ENCODE measurements at regions not wholly inside any gene's neighbourhood (a gene's known extent, or its start where the extent isn't known, plus 50 kb on each side); places are given as distances from the start of the nearest gene placed in this dataset.
"Not testable (repeated sequence)": the region's sequence is repeated elsewhere in the genome, so short reads cannot be mapped to it uniquely, and the experiment has no call there.

DNA sequence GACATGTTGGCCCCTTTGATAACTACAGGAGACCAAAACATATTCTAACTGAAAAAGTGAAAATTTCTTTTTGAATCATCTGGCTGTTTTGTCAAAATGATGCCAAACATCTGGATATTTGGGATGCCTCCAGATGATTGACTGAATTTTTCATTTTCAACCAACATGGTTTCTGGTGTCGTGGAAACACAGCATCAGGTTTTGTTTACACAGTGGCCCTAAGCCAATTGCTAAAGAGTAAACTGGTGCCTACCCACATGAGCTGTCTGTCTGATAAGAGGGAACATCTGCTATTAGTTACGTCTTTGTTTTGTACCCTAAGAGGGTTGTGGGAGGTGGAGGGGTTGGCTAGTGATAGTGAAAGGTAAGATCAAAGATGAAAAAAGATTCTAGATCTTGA, 204.8 kb downstream of the KCNK2 start:
- Mint-ChIP-seq H3K27me3 (no peaks in the 10 kb centered on the region), H3K27ac (no peak overlapping the region), H3K36me3 (no peaks in the 10 kb centered on the region), H3K4me3 (no peak overlapping the region), H3K4me1 (no peaks in the 10 kb centered on the region), H3K9me3 (no peaks in the 10 kb centered on the region)
- CTCF ChIA-PET: no interaction called here
- DNase-seq: no peak

DNA sequence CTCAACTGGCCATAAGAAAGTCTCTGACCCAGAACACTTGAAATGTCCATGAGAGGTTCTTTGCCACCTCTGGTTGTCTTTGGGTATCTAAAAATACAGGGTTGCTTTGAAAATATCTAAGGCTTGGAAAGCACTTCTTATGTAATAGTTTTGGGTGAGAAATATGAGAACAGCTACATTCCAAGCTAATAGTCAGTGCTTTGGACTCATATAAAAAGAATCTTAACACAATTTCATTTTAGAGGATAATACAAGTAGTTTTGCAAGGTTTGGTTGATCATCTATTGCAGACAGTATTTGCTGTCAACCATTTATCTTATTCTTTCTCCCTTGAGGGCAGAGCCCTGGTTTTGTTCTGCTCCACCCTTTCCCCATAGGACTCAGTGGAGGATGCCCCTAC, 207.5 kb downstream of the KCNK2 start:
- H3K4me1 Mint-ChIP-seq: no peaks in the 10 kb centered on the region
- peaks cover 8% of the 10 kb centered on the region for H3K9me3 Mint-ChIP-seq
- H3K27me3 Mint-ChIP-seq: no peaks in the 10 kb centered on the region
- H3K4me3 Mint-ChIP-seq: no peak overlapping the region
- no peak for DNase-seq
- CTCF ChIA-PET: no interaction called here
- no peak overlapping the region for H3K27ac Mint-ChIP-seq
- no peaks in the 10 kb centered on the region for H3K36me3 Mint-ChIP-seq

GRCh38 chr1:215292932-215293331, 210.4 kb downstream of the KCNK2 start:
- no peaks in the 10 kb centered on the region for H3K36me3 Mint-ChIP-seq
- H3K4me3 Mint-ChIP-seq: no peak overlapping the region
- CTCF ChIA-PET: no interaction called here
- no peaks in the 10 kb centered on the region for H3K4me1 Mint-ChIP-seq
- no peaks in the 10 kb centered on the region for H3K27me3 Mint-ChIP-seq
- DNase-seq: no peak
- peaks cover 15% of the 10 kb centered on the region for H3K9me3 Mint-ChIP-seq
- H3K27ac Mint-ChIP-seq: no peak overlapping the region

DNA sequence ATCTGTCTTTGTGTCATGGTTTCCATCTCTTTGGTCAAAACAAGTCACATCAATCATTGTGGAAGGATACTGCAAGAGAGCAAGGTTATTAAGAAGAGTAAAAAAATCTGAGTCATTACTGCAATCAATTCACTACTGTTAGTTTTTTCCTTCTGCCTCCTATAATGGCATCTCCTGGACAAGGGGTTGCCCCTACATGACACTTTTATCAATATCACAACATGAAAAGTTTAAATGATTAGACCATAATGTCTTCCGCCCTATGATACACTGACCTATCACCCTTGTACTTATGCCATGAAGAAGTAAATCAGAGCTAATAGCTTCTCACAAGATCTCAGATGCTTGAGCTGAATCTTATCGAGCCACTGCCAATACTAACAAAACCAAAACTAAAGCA, 223.9 kb downstream of the KCNK2 start:
- CTCF ChIA-PET: no interaction called here
- H3K27ac Mint-ChIP-seq: no peak overlapping the region
- H3K27me3 Mint-ChIP-seq: no peaks in the 10 kb centered on the region
- no peaks in the 10 kb centered on the region for H3K36me3 Mint-ChIP-seq
- no peaks in the 10 kb centered on the region for H3K4me1 Mint-ChIP-seq
- no peak for DNase-seq
- no peak overlapping the region for H3K4me3 Mint-ChIP-seq
- no peaks in the 10 kb centered on the region for H3K9me3 Mint-ChIP-seq

- H3K9me3 Mint-ChIP-seq: peaks cover 6% of the 10 kb centered on the region
- no peak overlapping the region for H3K27ac Mint-ChIP-seq
- H3K27me3 Mint-ChIP-seq: no peaks in the 10 kb centered on the region
- H3K36me3 Mint-ChIP-seq: no peaks in the 10 kb centered on the region
- no peaks in the 10 kb centered on the region for H3K4me1 Mint-ChIP-seq
- H3K4me3 Mint-ChIP-seq: no peak overlapping the region
- CTCF ChIA-PET: no interaction called here
- no peak for DNase-seq
Measured at GRCh38 chr1:215321802-215322201, 239.3 kb downstream of the KCNK2 start.

GRCh38 chr1:215323992-215324391, 241.5 kb downstream of the KCNK2 start:
- H3K27ac Mint-ChIP-seq, H3K4me3 Mint-ChIP-seq, H3K27me3 Mint-ChIP-seq, CTCF ChIA-PET, H3K9me3 Mint-ChIP-seq, DNase-seq, H3K36me3 Mint-ChIP-seq, H3K4me1 Mint-ChIP-seq: not testable (repeated sequence)

DNA sequence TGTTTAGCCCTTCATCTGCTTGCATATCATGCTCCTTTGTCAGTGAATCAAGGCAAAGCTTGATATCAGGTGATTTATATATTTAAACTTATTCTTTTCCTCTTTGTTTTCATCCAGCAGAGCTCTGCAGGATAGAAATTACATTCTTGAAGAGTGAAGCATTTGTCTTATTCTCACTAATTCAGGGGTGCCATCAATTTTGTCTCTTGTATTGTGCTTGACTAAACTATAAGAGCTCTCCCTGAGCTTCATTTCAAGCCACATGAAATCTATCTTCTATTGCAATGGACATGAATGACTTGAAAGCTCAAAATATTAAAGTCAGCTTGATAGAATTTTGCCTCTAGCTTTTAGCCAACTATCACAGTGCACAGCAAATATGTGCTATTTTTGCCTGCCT, 236.7 kb upstream of the KCTD3 start:
- Mint-ChIP-seq H3K27me3 (no peaks in the 10 kb centered on the region), H3K4me3 (no peak overlapping the region), H3K4me1 (no peaks in the 10 kb centered on the region), H3K36me3 (no peaks in the 10 kb centered on the region), H3K27ac (no peak overlapping the region), H3K9me3 (peaks cover 2% of the 10 kb centered on the region)
- CTCF ChIA-PET: no interaction called here
- no peak for DNase-seq

- Mint-ChIP-seq H3K27ac (no peak overlapping the region), H3K4me3 (no peak overlapping the region), H3K27me3 (no peaks in the 10 kb centered on the region), H3K4me1 (no peaks in the 10 kb centered on the region), H3K9me3 (no peaks in the 10 kb centered on the region), H3K36me3 (no peaks in the 10 kb centered on the region)
- no peak for DNase-seq
- CTCF ChIA-PET: no interaction called here
Measured at GRCh38 chr1:215344539-215344938, 222.6 kb upstream of the KCTD3 start.

DNA sequence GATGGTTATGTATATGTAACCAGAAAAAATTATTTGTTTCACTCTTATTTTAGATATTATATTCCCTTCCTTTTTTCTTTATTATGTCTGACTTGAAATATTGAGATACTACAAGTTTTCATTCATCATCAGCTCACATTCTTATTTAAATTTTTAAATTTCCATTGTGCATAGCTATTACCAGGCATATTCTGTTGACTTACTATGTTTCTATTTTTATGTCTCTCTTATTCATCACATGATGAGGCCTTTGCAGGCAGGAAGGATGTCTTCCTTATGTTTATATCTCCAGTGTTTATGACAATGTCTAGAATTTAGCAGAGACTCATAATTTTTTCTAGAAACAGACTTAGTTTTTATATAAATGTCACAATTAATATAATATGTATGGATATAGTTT, 221.9 kb upstream of the KCTD3 start:
- Mint-ChIP-seq H3K27ac (no peak overlapping the region), H3K4me1 (no peaks in the 10 kb centered on the region), H3K27me3 (no peaks in the 10 kb centered on the region), H3K4me3 (no peak overlapping the region), H3K9me3 (no peaks in the 10 kb centered on the region), H3K36me3 (no peaks in the 10 kb centered on the region)
- CTCF ChIA-PET: no interaction called here
- DNase-seq: no peak

DNA sequence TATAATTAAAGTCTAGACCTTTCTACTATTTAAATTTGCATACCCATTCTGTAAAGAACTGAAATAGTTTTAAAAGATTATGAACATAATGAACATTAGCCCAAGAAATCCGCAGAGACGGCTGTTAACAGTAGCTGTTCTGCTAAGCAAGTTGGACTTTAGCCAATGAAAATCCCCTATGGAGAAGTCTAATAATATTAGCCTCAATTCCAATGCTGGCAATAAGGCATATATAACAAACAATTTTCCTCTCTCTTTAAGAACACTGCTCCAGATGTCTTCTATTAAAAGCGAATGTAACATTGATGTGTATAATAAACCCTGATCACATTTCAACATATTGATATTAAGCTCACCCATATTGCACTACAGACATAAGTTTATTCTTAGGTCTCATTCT, 221.3 kb upstream of the KCTD3 start:
- no peaks in the 10 kb centered on the region for H3K27me3 Mint-ChIP-seq
- H3K4me3 Mint-ChIP-seq: no peak overlapping the region
- no peaks in the 10 kb centered on the region for H3K9me3 Mint-ChIP-seq
- CTCF ChIA-PET: no interaction called here
- H3K4me1 Mint-ChIP-seq: no peaks in the 10 kb centered on the region
- H3K27ac Mint-ChIP-seq: no peak overlapping the region
- no peaks in the 10 kb centered on the region for H3K36me3 Mint-ChIP-seq
- DNase-seq: no peak

- CTCF ChIA-PET: no interaction called here
- H3K36me3 Mint-ChIP-seq: no peaks in the 10 kb centered on the region
- H3K4me1 Mint-ChIP-seq: no peaks in the 10 kb centered on the region
- no peaks in the 10 kb centered on the region for H3K27me3 Mint-ChIP-seq
- DNase-seq: no peak
- H3K9me3 Mint-ChIP-seq: peaks cover 2% of the 10 kb centered on the region
- no peak overlapping the region for H3K4me3 Mint-ChIP-seq
- no peak overlapping the region for H3K27ac Mint-ChIP-seq
Measured at GRCh38 chr1:215357901-215358300, 209.2 kb upstream of the KCTD3 start.

GRCh38 chr1:215358356-215358755, 208.7 kb upstream of the KCTD3 start:
- no peaks in the 10 kb centered on the region for H3K36me3 Mint-ChIP-seq
- DNase-seq: no peak
- H3K27me3 Mint-ChIP-seq: no peaks in the 10 kb centered on the region
- CTCF ChIA-PET: no interaction called here
- no peak overlapping the region for H3K27ac Mint-ChIP-seq
- H3K4me3 Mint-ChIP-seq: no peak overlapping the region
- H3K4me1 Mint-ChIP-seq: no peaks in the 10 kb centered on the region
- H3K9me3 Mint-ChIP-seq: peaks cover 2% of the 10 kb centered on the region

- H3K27me3 Mint-ChIP-seq: no peaks in the 10 kb centered on the region
- H3K27ac Mint-ChIP-seq: no peak overlapping the region
- DNase-seq: no peak
- H3K4me3 Mint-ChIP-seq: no peak overlapping the region
- H3K36me3 Mint-ChIP-seq: no peaks in the 10 kb centered on the region
- H3K4me1 Mint-ChIP-seq: no peaks in the 10 kb centered on the region
- H3K9me3 Mint-ChIP-seq: peaks cover 2% of the 10 kb centered on the region
- CTCF ChIA-PET: no interaction called here
Measured at GRCh38 chr1:215360031-215360430, 207.1 kb upstream of the KCTD3 start.

- CTCF ChIA-PET: no interaction called here
- Mint-ChIP-seq H3K4me3 (no peak overlapping the region), H3K27ac (no peak overlapping the region), H3K36me3 (no peaks in the 10 kb centered on the region), H3K4me1 (no peaks in the 10 kb centered on the region), H3K9me3 (peaks cover 2% of the 10 kb centered on the region), H3K27me3 (no peaks in the 10 kb centered on the region)
- DNase-seq: no peak
Measured at GRCh38 chr1:215360758-215361157, 206.3 kb upstream of the KCTD3 start.

DNA sequence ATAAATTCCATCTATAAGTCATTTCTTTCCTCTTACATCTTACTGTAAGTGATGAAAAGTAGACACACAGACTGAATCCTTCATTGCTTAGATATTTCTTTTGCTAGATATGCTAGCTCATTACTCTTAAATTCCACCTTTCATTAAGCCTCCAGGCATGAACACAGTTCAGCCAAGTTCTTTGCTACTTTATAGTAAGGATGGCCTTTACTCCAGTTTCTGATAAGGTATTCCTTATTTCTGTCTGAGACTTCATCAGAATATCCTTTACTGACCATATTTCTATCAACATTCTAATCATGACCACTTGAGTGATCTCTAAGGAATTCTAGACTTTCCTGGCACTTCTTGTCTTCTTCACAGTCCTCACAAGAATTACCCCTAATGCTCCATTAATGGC, 191.7 kb upstream of the KCTD3 start:
- Mint-ChIP-seq H3K4me3 (no peak overlapping the region), H3K27me3 (no peaks in the 10 kb centered on the region), H3K27ac (no peak overlapping the region), H3K9me3 (no peaks in the 10 kb centered on the region), H3K36me3 (no peaks in the 10 kb centered on the region), H3K4me1 (no peaks in the 10 kb centered on the region)
- no peak for DNase-seq
- CTCF ChIA-PET: no interaction called here

DNA sequence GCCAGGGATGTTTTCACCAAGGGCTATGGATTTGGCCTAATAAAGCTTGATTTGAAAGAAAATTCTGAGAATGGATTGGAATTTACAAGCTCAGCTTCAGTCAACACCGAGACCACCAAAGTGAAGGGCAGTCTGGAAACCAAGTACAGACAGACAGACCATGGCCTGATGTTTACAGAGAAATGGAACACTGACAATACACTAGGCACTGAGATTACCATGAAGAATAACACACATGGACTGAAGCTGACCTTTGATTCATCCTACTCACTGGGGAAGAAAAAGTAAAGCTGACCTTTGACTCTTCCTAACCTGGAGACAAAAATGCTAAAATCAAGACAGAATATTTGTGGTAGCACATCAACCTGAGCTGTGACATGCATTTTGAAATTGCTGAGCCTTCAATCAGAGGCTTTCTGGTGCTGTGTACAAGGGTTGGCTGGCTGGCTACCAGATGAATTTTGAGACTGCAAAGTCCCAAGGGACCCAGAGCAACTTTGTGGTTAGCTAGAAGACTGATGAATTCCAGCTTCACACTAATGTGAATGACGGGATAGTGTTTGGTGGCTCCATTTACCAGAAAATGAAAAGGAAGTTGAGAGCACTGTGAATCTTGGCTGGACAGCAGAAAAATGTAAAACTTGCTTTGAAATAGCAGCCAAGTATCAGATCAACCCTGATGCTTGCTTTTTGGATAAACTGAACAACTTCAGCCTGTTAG, 190.4 kb upstream of the KCTD3 start:
- H3K36me3 Mint-ChIP-seq: no peaks in the 10 kb centered on the region
- no peak overlapping the region for H3K27ac Mint-ChIP-seq
- H3K4me3 Mint-ChIP-seq: no peak overlapping the region
- H3K27me3 Mint-ChIP-seq: no peaks in the 10 kb centered on the region
- CTCF ChIA-PET: interaction anchor here (0.7 kb wide), 1 partner anchor 9 kb away, joined by 5 read pairs; no protein-coding TSS in a partner anchor
- no peaks in the 10 kb centered on the region for H3K9me3 Mint-ChIP-seq
- DNase-seq: no peak
- no peaks in the 10 kb centered on the region for H3K4me1 Mint-ChIP-seq
